RWPE2 (cell line): ENCODE measurements at regions not wholly inside any gene's neighbourhood (a gene's known extent, or its start where the extent isn't known, plus 50 kb on each side); places are given as distances from the start of the nearest gene placed in this dataset.

ENCODE experiments used
- ATAC-seq: fragments of 200-7000 bp; cut with Tn5 transposase; 3 replicates; pipeline ENCODE4 v1.9.1; 2021; ENCODE audit warnings: low read depth
- DNase-seq: peaks from one replicate; pipeline ENCODE4 v3.0.0-alpha.2; 2020; ENCODE audit warnings: low spot score
- H3K27ac ChIP-seq: fragments of 450-650 bp; 2 replicates; pipeline ENCODE4 v1.5.1; 2017; ENCODE audit warnings: mild to moderate bottlenecking; ENCODE audit not compliant: poor library complexity, severe bottlenecking
- H3K27me3 ChIP-seq: fragments of 250-450 bp; sonication (Bioruptor Pico); 2 replicates; pipeline ENCODE4 v1.5.1; 2021; ENCODE audit warnings: mild to moderate bottlenecking, moderate library complexity; ENCODE audit not compliant: insufficient read depth, poor library complexity, severe bottlenecking
- H3K36me3 ChIP-seq: fragments of 250-450 bp; sonication (Bioruptor Pico); 2 replicates; pipeline ENCODE4 v1.5.1; 2020; ENCODE audit warnings: low read depth, mild to moderate bottlenecking, moderate library complexity
- H3K4me1 ChIP-seq: fragments of 250-450 bp; sonication (Bioruptor Pico); 2 replicates; pipeline ENCODE4 v1.5.1; 2021; ENCODE audit warnings: mild to moderate bottlenecking, moderate library complexity; ENCODE audit not compliant: insufficient read depth, poor library complexity, severe bottlenecking
- H3K4me3 ChIP-seq: fragments of 250-450 bp; sonication (Bioruptor Pico); 2 replicates; pipeline ENCODE4 v1.5.1; 2021; ENCODE audit warnings: mild to moderate bottlenecking, moderate library complexity; ENCODE audit not compliant: severe bottlenecking
- H3K9me3 ChIP-seq: fragments of 250-450 bp; sonication (Bioruptor Pico); 2 replicates; pipeline ENCODE4 v1.5.1; 2021; ENCODE audit warnings: mild to moderate bottlenecking, moderate library complexity; ENCODE audit not compliant: severe bottlenecking
- TF ChIP-seq, protein P1 (sequence below): fragments of 450-650 bp; IDR thresholded peaks from one replicate; pipeline ENCODE4 v1.5.1; 2017; ENCODE audit warnings: mild to moderate bottlenecking, moderate library complexity; ENCODE audit not compliant: poor library complexity, severe bottlenecking

DNA sequence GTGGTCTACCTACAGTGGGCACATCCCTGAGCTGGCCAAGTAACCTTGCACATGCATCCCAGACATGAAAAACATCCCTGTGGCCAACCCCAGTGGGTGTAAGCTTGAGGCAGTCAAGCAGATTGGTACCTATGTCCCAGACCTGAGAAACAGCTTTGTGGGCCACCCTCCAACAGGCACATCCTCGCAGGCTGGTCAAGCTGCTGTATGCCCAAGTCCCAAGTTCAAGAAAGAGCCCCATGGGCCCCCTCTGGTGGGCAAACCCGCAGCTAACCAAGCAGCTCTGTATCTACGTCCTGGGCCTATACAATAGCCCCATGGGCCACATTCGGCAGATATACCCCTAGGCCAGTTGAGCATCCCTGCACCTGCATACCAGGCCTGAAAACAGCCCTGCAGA lies 186.3 kb upstream of the GPR149 start:
- TF ChIP-seq, protein P1, sequence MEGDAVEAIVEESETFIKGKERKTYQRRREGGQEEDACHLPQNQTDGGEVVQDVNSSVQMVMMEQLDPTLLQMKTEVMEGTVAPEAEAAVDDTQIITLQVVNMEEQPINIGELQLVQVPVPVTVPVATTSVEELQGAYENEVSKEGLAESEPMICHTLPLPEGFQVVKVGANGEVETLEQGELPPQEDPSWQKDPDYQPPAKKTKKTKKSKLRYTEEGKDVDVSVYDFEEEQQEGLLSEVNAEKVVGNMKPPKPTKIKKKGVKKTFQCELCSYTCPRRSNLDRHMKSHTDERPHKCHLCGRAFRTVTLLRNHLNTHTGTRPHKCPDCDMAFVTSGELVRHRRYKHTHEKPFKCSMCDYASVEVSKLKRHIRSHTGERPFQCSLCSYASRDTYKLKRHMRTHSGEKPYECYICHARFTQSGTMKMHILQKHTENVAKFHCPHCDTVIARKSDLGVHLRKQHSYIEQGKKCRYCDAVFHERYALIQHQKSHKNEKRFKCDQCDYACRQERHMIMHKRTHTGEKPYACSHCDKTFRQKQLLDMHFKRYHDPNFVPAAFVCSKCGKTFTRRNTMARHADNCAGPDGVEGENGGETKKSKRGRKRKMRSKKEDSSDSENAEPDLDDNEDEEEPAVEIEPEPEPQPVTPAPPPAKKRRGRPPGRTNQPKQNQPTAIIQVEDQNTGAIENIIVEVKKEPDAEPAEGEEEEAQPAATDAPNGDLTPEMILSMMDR: no peak
- H3K27ac ChIP-seq: no peak overlapping the region
- H3K4me1 ChIP-seq: no peaks in the 10 kb centered on the region
- no peak overlapping the region for H3K4me3 ChIP-seq
- H3K27me3 ChIP-seq: no peaks in the 10 kb centered on the region
- ATAC-seq (no peak), DNase-seq (no peak)
- H3K9me3 ChIP-seq: no peaks in the 10 kb centered on the region
- H3K36me3 ChIP-seq: no peaks in the 10 kb centered on the region

DNA sequence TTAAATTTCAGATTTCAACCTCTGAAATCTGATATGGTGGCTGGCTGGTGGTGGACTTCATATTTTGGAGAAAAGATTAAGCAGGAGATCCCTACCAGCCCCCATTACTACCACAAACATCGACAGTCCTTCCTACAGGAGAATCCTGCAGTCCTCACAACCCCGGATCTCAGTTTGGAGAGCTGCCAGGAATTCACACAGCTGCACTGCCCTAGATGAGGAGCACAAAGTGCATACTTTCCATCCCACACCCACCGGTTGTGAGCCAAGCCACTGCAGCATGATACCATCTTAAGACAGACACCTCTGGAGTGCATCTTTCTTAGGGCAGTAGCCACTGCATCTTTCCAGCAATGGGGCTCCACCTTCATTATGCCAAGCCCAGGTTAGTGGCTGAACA lies 185.5 kb upstream of the GPR149 start:
- no peak for DNase-seq
- H3K9me3 ChIP-seq: no peaks in the 10 kb centered on the region
- H3K4me3 ChIP-seq: no peak overlapping the region
- no peaks in the 10 kb centered on the region for H3K36me3 ChIP-seq
- no peak for ATAC-seq
- H3K27me3 ChIP-seq: no peaks in the 10 kb centered on the region
- TF ChIP-seq, protein P1: no peak
- no peak overlapping the region for H3K27ac ChIP-seq
- H3K4me1 ChIP-seq: no peaks in the 10 kb centered on the region

DNA sequence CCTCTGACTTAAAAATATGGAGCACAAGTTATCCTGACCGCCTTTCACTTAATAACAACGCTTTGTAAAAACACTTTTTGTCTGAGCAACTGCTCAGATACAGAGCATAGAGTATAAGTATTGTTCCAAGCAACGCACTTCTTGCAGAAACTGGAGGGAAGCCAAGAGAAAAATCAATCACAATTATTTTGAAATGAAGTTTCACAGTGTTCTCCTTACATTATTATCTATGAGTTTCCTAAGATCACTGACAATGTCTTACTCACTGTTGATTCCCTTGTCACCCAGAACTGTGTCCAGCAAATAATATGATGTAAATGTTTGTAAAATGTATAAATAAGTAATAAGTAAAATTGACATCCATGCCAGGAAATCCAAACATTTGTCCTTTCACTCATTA lies 184.6 kb upstream of the GPR149 start:
- ATAC-seq (no peak), DNase-seq (no peak)
- Histone ChIP-seq H3K4me1 (no peaks in the 10 kb centered on the region), H3K27ac (no peak overlapping the region), H3K9me3 (no peaks in the 10 kb centered on the region), H3K27me3 (no peaks in the 10 kb centered on the region), H3K4me3 (no peak overlapping the region), H3K36me3 (no peaks in the 10 kb centered on the region)
- TF ChIP-seq, protein P1: no peak

DNA sequence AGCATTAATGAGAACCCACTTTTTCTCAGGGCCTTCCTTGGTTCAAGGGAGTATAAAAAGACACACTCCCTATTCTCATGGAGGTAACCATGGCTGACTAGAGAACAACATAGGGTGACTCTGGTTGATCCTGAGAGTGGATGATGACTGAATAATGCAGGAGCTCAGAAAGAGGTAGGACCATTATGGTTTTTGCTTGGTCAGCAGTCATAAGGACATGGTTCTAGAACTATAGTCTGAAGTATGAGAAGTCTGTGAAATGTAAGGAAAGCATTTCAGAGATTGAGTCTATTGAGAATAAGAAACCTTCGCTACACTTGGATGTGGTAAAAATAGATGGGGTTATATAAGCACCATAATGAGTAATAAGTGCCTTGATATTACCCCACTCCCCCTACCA lies 184.1 kb upstream of the GPR149 start:
- Histone ChIP-seq H3K9me3 (no peaks in the 10 kb centered on the region), H3K27ac (no peak overlapping the region), H3K4me1 (no peaks in the 10 kb centered on the region), H3K4me3 (no peak overlapping the region), H3K27me3 (no peaks in the 10 kb centered on the region), H3K36me3 (no peaks in the 10 kb centered on the region)
- TF ChIP-seq, protein P1: no peak
- ATAC-seq: no peak
- DNase-seq: no peak

DNA sequence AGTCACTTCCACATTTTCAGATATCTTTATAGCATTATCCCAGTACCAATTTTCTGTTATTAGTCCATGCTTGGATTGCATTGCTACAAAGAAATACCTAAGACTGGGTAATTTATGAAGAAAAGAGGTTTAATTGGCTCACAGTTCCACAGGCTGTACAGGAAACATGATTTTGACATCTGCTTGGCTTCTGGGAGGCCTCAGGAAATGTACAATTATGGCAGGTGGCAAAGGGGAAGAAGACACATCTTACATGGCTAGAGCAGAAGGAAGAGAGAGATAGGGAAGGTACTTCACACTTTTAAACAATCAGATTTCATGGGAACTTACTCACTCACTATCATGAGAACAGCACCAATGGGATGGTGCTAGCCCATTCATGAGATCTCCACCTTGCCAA lies 172.3 kb upstream of the GPR149 start:
- H3K36me3 ChIP-seq: no peaks in the 10 kb centered on the region
- H3K27me3 ChIP-seq: no peaks in the 10 kb centered on the region
- peaks cover 2% of the 10 kb centered on the region for H3K9me3 ChIP-seq
- H3K27ac ChIP-seq: no peak overlapping the region
- TF ChIP-seq, protein P1: no peak
- DNase-seq (no peak), ATAC-seq (no peak)
- no peaks in the 10 kb centered on the region for H3K4me1 ChIP-seq
- no peak overlapping the region for H3K4me3 ChIP-seq
